Upper lobe of right lung (tissue), 1 donor: ENCODE measurements at regions not wholly inside any gene's neighbourhood (a gene's known extent, or its start where the extent isn't known, plus 50 kb on each side); places are given as distances from the start of the nearest gene placed in this dataset.
A peak's percentile ranks its signal among the peaks of the same experiment; 100 is the strongest.

Source experiments
- ATAC-seq: fragments of 200-7000 bp; cut with Tn5 transposase; one replicate; pipeline ENCODE4 v1.9.1; 2020; ENCODE audit warnings: mild to moderate bottlenecking, moderate library complexity
- DNase-seq: peaks from one replicate; pipeline ENCODE4 v3.0.0-alpha.2; 2020
- H3K27ac ChIP-seq: fragments of 200-600 bp; one replicate; pipeline ENCODE4 v1.8.0; 2022
- H3K27me3 ChIP-seq: fragments of 200-600 bp; one replicate; pipeline ENCODE4 v1.8.0; 2022; ENCODE audit warnings: mild to moderate bottlenecking
- H3K36me3 ChIP-seq: fragments of 200-600 bp; one replicate; pipeline ENCODE4 v1.8.0; 2022
- H3K4me1 ChIP-seq: fragments of 200-600 bp; one replicate; pipeline ENCODE4 v1.8.0; 2022
- H3K4me3 ChIP-seq: fragments of 200-600 bp; one replicate; pipeline ENCODE4 v1.8.0; 2022; ENCODE audit warnings: mild to moderate bottlenecking
- H3K9me3 ChIP-seq: fragments of 200-600 bp; one replicate; pipeline ENCODE4 v1.8.0; 2022
- CTCF ChIP-seq: fragments of 200-600 bp; IDR thresholded peaks from one replicate; pipeline ENCODE4 v1.8.0; 2022; ENCODE audit warnings: antibody characterized with exemption
- intact Hi-C: fragments of 100-400 bp; cut with DNase I; formaldehyde crosslinking; loops from one replicate; pipeline ENCODE4 v1.11.0; 2022
- donor health status: DM: no; HTN: yes; CAD: no; lungs with severe emphysema.

- Histone ChIP-seq H3K4me1 (no peaks in the 10 kb centered on the region), H3K9me3 (no peaks in the 10 kb centered on the region), H3K27ac (no peak overlapping the region), H3K4me3 (no peak overlapping the region), H3K36me3 (no peaks in the 10 kb centered on the region), H3K27me3 (no peaks in the 10 kb centered on the region)
- DNase-seq (no peak), ATAC-seq (no peak)
- no peak for TF ChIP-seq CTCF
- intact Hi-C loops = no loop called here
These were observed 1620.6 kb upstream of the MIR17HG start for GRCh38 chr13:89726690-89727435.

- no peaks in the 10 kb centered on the region for H3K36me3 ChIP-seq
- intact Hi-C loops = no loop called here
These were observed 1613.7 kb upstream of the MIR17HG start for GRCh38 chr13:89733829-89734228.

GRCh38 chr13:89737051-89737450 lies 1610.4 kb upstream of the MIR17HG start:
- no peak for ATAC-seq
- no peaks in the 10 kb centered on the region for H3K27me3 ChIP-seq
- H3K4me1 ChIP-seq = no peaks in the 10 kb centered on the region
- DNase-seq = no peak
- no peaks in the 10 kb centered on the region for H3K9me3 ChIP-seq
- H3K36me3 ChIP-seq = no peaks in the 10 kb centered on the region
- no peak for TF ChIP-seq CTCF
- intact Hi-C loops = no loop called here
- H3K4me3 ChIP-seq = no peak overlapping the region
- no peak overlapping the region for H3K27ac ChIP-seq

More at GRCh38 chr13:89733829-89734228, 1613.7 kb upstream of the MIR17HG start:
- no peaks in the 10 kb centered on the region for H3K27me3 ChIP-seq
- H3K4me1 ChIP-seq = no peaks in the 10 kb centered on the region
- TF ChIP-seq CTCF = no peak
- DNase-seq (no peak), ATAC-seq (no peak)
- no peak overlapping the region for H3K4me3 ChIP-seq
- no peak overlapping the region for H3K27ac ChIP-seq
- no peaks in the 10 kb centered on the region for H3K9me3 ChIP-seq

- Histone ChIP-seq H3K4me1 (no peaks in the 10 kb centered on the region), H3K36me3 (no peaks in the 10 kb centered on the region), H3K27me3 (no peaks in the 10 kb centered on the region), H3K27ac (no peak overlapping the region), H3K4me3 (no peak overlapping the region), H3K9me3 (no peaks in the 10 kb centered on the region)
- intact Hi-C loops = no loop called here
- ATAC-seq = peak; percentile 41
- no peak for TF ChIP-seq CTCF
- DNase-seq = no peak
These were observed 1609.4 kb upstream of the MIR17HG start for GRCh38 chr13:89738072-89738471.

GRCh38 chr13:89740994-89741685 lies 1606.3 kb upstream of the MIR17HG start:
- DNase-seq = peak; percentile 33

More at GRCh38 chr13:89740994-89741685, 1606.3 kb upstream of the MIR17HG start:
- Histone ChIP-seq H3K4me3 (no peak overlapping the region), H3K9me3 (no peaks in the 10 kb centered on the region), H3K4me1 (no peaks in the 10 kb centered on the region), H3K36me3 (no peaks in the 10 kb centered on the region), H3K27me3 (no peaks in the 10 kb centered on the region), H3K27ac (no peak overlapping the region)
- intact Hi-C loops = no loop called here
- TF ChIP-seq CTCF = no peak
- ATAC-seq = peak; percentile 32
